Neural cell (in vitro differentiated cells): ENCODE measurements at regions not wholly inside any gene's neighbourhood (a gene's known extent, or its start where the extent isn't known, plus 50 kb on each side); places are given as distances from the start of the nearest gene placed in this dataset.

Source experiments
- H2AFZ ChIP-seq: fragments of 200-600, 300-800 bp; sonication (generic), shearing (Covaris generic); 2 replicates; pipeline ENCODE4 v1.6.0; 2014; ENCODE audit warnings: low read depth, mild to moderate bottlenecking, antibody characterized with exemption, low read length, moderate library complexity
- H3F3A ChIP-seq: fragments of 200-600 bp; shearing (Covaris generic); 2 replicates; pipeline ENCODE4 v1.6.1; 2016; ENCODE audit warnings: mild to moderate bottlenecking, moderate library complexity, mixed read lengths, antibody characterized with exemption, low read length; ENCODE audit not compliant: insufficient read depth, poor library complexity, severe bottlenecking
- H3K27ac ChIP-seq: fragments of 200-600, 300-800 bp; sonication (generic), shearing (Covaris generic); 2 replicates; pipeline ENCODE4 v1.5.1; 2014; ENCODE audit warnings: mild to moderate bottlenecking, low read length, moderate library complexity
- H3K27me3 ChIP-seq: fragments of 300-800, 200-600 bp; sonication (generic), shearing (Covaris generic); 2 replicates; pipeline ENCODE4 v1.6.0; 2014; ENCODE audit warnings: mild to moderate bottlenecking, low read depth, low read length, moderate library complexity; ENCODE audit not compliant: insufficient read depth
- H3K36me3 ChIP-seq: fragments of 300-800, 200-600 bp; sonication (generic), shearing (Covaris generic); 2 replicates; pipeline ENCODE4 v1.5.1; 2014; ENCODE audit warnings: mild to moderate bottlenecking, antibody characterized with exemption, low read length, moderate library complexity; ENCODE audit not compliant: insufficient read depth
- H3K4me2 ChIP-seq: fragments of 300-800, 200-600 bp; sonication (generic), shearing (Covaris generic); 2 replicates; pipeline ENCODE4 v1.6.0; 2014; ENCODE audit warnings: mild to moderate bottlenecking, low read length
- H3K4me3 ChIP-seq: fragments of 300-800, 200-600 bp; sonication (generic), shearing (Covaris generic); 2 replicates; pipeline ENCODE4 v1.5.1; 2014; ENCODE audit warnings: mild to moderate bottlenecking, low read length, moderate library complexity
- H3K79me2 ChIP-seq: fragments of 200-600 bp; shearing (Covaris generic); replicated peaks from 2 replicates; pipeline ENCODE4 v1.6.0; 2014; ENCODE audit warnings: mild to moderate bottlenecking, low read length, moderate library complexity; ENCODE audit not compliant: insufficient read depth
- H3K9ac ChIP-seq: fragments of 300-800, 200-600 bp; sonication (generic), shearing (Covaris generic); 2 replicates; pipeline ENCODE4 v1.6.1; 2016; ENCODE audit warnings: mild to moderate bottlenecking, low read length, mixed read lengths
- H3K9me2 ChIP-seq: fragments of 200-600 bp; shearing (Covaris generic); 2 replicates; pipeline ENCODE4 v1.6.1; 2016; ENCODE audit warnings: mild to moderate bottlenecking, low read length, mixed read lengths; ENCODE audit not compliant: insufficient read depth
- H3K9me3 ChIP-seq: fragments of 200-600, 300-800 bp; sonication (generic), shearing (Covaris generic); 2 replicates; pipeline ENCODE4 v1.6.1; 2016; ENCODE audit warnings: mild to moderate bottlenecking, mixed run types, low read length, moderate library complexity, mixed read lengths
- H4K20me1 ChIP-seq: fragments of 200-600 bp; shearing (Covaris generic); 2 replicates; pipeline ENCODE4 v1.6.1; 2016; ENCODE audit warnings: mild to moderate bottlenecking, mixed run types; ENCODE audit not compliant: insufficient read depth
- EP300 ChIP-seq: fragments of 450-650 bp; conservative IDR thresholded peaks from 2 replicates; pipeline ENCODE4 v1.6.1; 2014; ENCODE audit warnings: antibody characterized with exemption, mild to moderate bottlenecking, moderate library complexity; ENCODE audit not compliant: poor library complexity, severe bottlenecking
- EZH2 ChIP-seq: fragments of 200-600, 300-800 bp; shearing (Covaris generic), sonication (generic); IDR thresholded peaks from 2 replicates; pipeline ENCODE4 v1.6.1; 2014; ENCODE audit warnings: antibody characterized with exemption, low read length, borderline replicate concordance, mild to moderate bottlenecking; ENCODE audit not compliant: insufficient read depth, poor library complexity, severe bottlenecking
- MXI1 ChIP-seq: fragments of 450-650 bp; conservative IDR thresholded peaks from 2 replicates; pipeline ENCODE4 v1.6.1; 2014; ENCODE audit warnings: antibody characterized with exemption, mild to moderate bottlenecking; ENCODE audit not compliant: poor library complexity, severe bottlenecking
- POLR2AphosphoS5 ChIP-seq: IDR thresholded peaks from 2 replicates; pipeline ENCODE4 v1.6.1; 2012
- RAD21 ChIP-seq: fragments of 450-650 bp; conservative IDR thresholded peaks from 2 replicates; pipeline ENCODE4 v1.6.1; 2014; ENCODE audit warnings: antibody characterized with exemption, mild to moderate bottlenecking, moderate library complexity
- SMC3 ChIP-seq: fragments of 450-650 bp; conservative IDR thresholded peaks from 2 replicates; pipeline ENCODE4 v1.6.1; 2014; ENCODE audit warnings: antibody characterized with exemption, mild to moderate bottlenecking, moderate library complexity; ENCODE audit not compliant: poor library complexity
- TAF1 ChIP-seq: IDR thresholded peaks from 2 replicates; pipeline ENCODE4 v1.6.1; 2012; ENCODE audit warnings: low read depth
- TF ChIP-seq, protein P1 (sequence below): IDR thresholded peaks from 2 replicates; pipeline ENCODE4 v1.6.1; 2012; ENCODE audit warnings: borderline replicate concordance
- TF ChIP-seq, protein P2 (sequence below): fragments of 450-650 bp; IDR thresholded peaks from 2 replicates; pipeline ENCODE4 v1.5.1; 2014; ENCODE audit warnings: antibody characterized with exemption, mild to moderate bottlenecking, moderate library complexity; ENCODE audit not compliant: poor library complexity, severe bottlenecking

- Histone ChIP-seq H3K4me3 (no peak overlapping the region), H3K9me2 (no peaks in the 10 kb centered on the region), H3K4me2 (no peak overlapping the region), H3F3A (no peaks in the 10 kb centered on the region), H3K27me3 (no peaks in the 10 kb centered on the region), H3K9ac (no peak overlapping the region), H3K27ac (no peak overlapping the region), H2AFZ (no peak overlapping the region), H3K9me3 (peaks cover 2% of the 10 kb centered on the region), H3K79me2 (no peaks in the 10 kb centered on the region), H4K20me1 (no peaks in the 10 kb centered on the region), H3K36me3 (no peaks in the 10 kb centered on the region)
- TF ChIP-seq MXI1, result no peak
- no peak for TF ChIP-seq TAF1
- no peak for TF ChIP-seq EZH2
- no peak for TF ChIP-seq EP300
- TF ChIP-seq, protein P1, sequence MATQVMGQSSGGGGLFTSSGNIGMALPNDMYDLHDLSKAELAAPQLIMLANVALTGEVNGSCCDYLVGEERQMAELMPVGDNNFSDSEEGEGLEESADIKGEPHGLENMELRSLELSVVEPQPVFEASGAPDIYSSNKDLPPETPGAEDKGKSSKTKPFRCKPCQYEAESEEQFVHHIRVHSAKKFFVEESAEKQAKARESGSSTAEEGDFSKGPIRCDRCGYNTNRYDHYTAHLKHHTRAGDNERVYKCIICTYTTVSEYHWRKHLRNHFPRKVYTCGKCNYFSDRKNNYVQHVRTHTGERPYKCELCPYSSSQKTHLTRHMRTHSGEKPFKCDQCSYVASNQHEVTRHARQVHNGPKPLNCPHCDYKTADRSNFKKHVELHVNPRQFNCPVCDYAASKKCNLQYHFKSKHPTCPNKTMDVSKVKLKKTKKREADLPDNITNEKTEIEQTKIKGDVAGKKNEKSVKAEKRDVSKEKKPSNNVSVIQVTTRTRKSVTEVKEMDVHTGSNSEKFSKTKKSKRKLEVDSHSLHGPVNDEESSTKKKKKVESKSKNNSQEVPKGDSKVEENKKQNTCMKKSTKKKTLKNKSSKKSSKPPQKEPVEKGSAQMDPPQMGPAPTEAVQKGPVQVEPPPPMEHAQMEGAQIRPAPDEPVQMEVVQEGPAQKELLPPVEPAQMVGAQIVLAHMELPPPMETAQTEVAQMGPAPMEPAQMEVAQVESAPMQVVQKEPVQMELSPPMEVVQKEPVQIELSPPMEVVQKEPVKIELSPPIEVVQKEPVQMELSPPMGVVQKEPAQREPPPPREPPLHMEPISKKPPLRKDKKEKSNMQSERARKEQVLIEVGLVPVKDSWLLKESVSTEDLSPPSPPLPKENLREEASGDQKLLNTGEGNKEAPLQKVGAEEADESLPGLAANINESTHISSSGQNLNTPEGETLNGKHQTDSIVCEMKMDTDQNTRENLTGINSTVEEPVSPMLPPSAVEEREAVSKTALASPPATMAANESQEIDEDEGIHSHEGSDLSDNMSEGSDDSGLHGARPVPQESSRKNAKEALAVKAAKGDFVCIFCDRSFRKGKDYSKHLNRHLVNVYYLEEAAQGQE, result no peak
- TF ChIP-seq RAD21, result no peak
- TF ChIP-seq SMC3, result no peak
- no peak for TF ChIP-seq POLR2AphosphoS5
These were observed 252.9 kb upstream of the MPDZ start for GRCh38 chr9:13532407-13532806.

GRCh38 chr9:13529321-13530104 lies 250.0 kb upstream of the MPDZ start:
- H3K4me2 ChIP-seq, result no peak overlapping the region
- no peaks in the 10 kb centered on the region for H3K9me2 ChIP-seq
- no peaks in the 10 kb centered on the region for H3K79me2 ChIP-seq
- no peaks in the 10 kb centered on the region for H3K27me3 ChIP-seq
- H2AFZ ChIP-seq, result no peak overlapping the region
- TF ChIP-seq SMC3 (no peak), POLR2AphosphoS5 (no peak), EP300 (no peak), EZH2 (no peak), TAF1 (no peak), MXI1 (no peak), RAD21 (no peak)
- TF ChIP-seq, protein P2, sequence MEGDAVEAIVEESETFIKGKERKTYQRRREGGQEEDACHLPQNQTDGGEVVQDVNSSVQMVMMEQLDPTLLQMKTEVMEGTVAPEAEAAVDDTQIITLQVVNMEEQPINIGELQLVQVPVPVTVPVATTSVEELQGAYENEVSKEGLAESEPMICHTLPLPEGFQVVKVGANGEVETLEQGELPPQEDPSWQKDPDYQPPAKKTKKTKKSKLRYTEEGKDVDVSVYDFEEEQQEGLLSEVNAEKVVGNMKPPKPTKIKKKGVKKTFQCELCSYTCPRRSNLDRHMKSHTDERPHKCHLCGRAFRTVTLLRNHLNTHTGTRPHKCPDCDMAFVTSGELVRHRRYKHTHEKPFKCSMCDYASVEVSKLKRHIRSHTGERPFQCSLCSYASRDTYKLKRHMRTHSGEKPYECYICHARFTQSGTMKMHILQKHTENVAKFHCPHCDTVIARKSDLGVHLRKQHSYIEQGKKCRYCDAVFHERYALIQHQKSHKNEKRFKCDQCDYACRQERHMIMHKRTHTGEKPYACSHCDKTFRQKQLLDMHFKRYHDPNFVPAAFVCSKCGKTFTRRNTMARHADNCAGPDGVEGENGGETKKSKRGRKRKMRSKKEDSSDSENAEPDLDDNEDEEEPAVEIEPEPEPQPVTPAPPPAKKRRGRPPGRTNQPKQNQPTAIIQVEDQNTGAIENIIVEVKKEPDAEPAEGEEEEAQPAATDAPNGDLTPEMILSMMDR, result no peak
- TF ChIP-seq, protein P1, result no peak
- no peak overlapping the region for H3K9ac ChIP-seq
- no peaks in the 10 kb centered on the region for H3F3A ChIP-seq
- no peaks in the 10 kb centered on the region for H4K20me1 ChIP-seq
- no peak overlapping the region for H3K27ac ChIP-seq
- H3K36me3 ChIP-seq, result no peaks in the 10 kb centered on the region
- H3K4me3 ChIP-seq, result no peak overlapping the region
- H3K9me3 ChIP-seq, result peaks cover 2% of the 10 kb centered on the region
